Fibroblast of pulmonary artery (primary cell): ENCODE measurements at regions not wholly inside any gene's neighbourhood (a gene's known extent, or its start where the extent isn't known, plus 50 kb on each side); places are given as distances from the start of the nearest gene placed in this dataset.

Source experiments
- DNase-seq: peaks from one replicate; pipeline ENCODE4 v3.0.0-alpha.2; 2010; ENCODE audit warnings: low read depth
- H3K4me3 ChIP-seq: replicated peaks from 2 replicates; pipeline ENCODE4 v1.5.1; 2011; ENCODE audit warnings: low read depth, mild to moderate bottlenecking, control low read depth, low read length, moderate library complexity
- TF ChIP-seq, protein P1 (sequence below): IDR thresholded peaks from 2 replicates; pipeline ENCODE4 v1.5.1; 2011; ENCODE audit warnings: mild to moderate bottlenecking, control low read depth, low read length, inconsistent platforms; ENCODE audit errors: missing control alignments

DNA sequence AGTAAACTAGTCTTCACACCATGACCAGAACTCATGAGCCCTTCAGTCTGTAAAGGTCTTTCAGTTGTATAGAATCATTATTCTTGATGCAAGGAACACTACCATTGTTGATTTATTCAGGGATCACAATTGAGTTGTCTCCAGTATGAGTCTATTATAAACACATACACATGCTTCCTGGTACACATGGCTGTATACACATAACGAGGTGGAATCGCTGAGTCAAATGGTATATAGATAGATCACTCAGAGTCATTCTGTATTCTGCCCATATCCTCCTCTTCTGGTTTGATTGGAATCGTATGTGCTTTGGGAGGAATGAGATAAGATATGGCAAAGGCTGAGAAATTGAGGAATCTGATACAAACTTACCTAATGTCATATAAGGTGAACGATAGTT lies 216.0 kb downstream of the UBE2E3 start:
- no peak for DNase-seq
- TF ChIP-seq, protein P1, sequence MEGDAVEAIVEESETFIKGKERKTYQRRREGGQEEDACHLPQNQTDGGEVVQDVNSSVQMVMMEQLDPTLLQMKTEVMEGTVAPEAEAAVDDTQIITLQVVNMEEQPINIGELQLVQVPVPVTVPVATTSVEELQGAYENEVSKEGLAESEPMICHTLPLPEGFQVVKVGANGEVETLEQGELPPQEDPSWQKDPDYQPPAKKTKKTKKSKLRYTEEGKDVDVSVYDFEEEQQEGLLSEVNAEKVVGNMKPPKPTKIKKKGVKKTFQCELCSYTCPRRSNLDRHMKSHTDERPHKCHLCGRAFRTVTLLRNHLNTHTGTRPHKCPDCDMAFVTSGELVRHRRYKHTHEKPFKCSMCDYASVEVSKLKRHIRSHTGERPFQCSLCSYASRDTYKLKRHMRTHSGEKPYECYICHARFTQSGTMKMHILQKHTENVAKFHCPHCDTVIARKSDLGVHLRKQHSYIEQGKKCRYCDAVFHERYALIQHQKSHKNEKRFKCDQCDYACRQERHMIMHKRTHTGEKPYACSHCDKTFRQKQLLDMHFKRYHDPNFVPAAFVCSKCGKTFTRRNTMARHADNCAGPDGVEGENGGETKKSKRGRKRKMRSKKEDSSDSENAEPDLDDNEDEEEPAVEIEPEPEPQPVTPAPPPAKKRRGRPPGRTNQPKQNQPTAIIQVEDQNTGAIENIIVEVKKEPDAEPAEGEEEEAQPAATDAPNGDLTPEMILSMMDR: no peak
- no peak overlapping the region for H3K4me3 ChIP-seq

- H3K4me3 ChIP-seq: no peak overlapping the region
- TF ChIP-seq, protein P1: no peak
- no peak for DNase-seq
Observed at GRCh38 chr2:181197140-181197760, 216.8 kb downstream of the UBE2E3 start.

GRCh38 chr2:181198183-181198864 lies 217.9 kb downstream of the UBE2E3 start:
- TF ChIP-seq, protein P1: no peak
- H3K4me3 ChIP-seq: no peak overlapping the region
- DNase-seq: no peak

DNA sequence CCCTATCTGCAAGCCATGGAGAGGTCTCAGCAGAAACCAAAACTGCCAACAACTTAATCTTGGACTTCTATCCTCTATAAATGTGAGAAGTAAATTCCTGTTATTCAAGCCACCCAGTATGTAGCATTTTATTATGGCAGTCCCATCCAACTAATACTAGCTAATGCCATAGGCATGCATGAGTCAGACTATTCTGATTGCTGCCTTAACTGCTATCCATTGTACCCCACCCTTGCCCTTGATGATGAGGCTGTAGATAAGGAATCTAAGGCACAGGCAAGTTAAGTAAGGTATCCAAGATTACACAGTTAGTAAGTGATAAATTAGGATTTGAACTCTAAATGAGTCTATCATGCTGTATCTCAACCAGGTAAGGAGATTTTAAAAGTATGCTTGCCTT lies 223.0 kb downstream of the UBE2E3 start:
- DNase-seq: peak; percentile 65
- TF ChIP-seq, protein P1: no peak
- H3K4me3 ChIP-seq: no peak overlapping the region

DNA sequence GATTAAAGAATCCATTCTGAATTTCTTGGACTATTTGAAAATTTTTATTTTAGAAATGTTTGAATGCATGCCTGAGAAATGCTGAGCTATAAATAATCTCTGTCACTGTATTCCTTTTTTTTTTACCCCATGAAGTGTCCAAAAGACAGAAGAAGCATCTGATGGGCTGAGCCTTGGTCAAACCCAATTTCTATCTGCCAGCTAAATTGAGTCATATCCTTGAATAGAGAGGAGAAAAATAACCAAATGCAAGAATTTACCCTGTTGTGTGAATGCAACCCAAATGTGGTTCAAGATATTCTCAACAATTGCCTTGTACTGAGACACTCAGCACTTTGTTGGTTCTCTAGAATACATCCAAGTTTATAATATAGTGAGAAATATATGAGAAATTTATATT lies 223.5 kb downstream of the UBE2E3 start:
- TF ChIP-seq, protein P1: no peak
- DNase-seq: peak; percentile 23
- no peak overlapping the region for H3K4me3 ChIP-seq

- H3K4me3 ChIP-seq: no peak overlapping the region
- TF ChIP-seq, protein P1: no peak
- DNase-seq: no peak
Observed at GRCh38 chr2:181218401-181218821, 238.0 kb downstream of the UBE2E3 start.

GRCh38 chr2:181223234-181223633 lies 234.0 kb upstream of the ITGA4 start:
- TF ChIP-seq, protein P1: no peak
- no peak for DNase-seq
- H3K4me3 ChIP-seq: no peak overlapping the region
